Mesodermal cell (in vitro differentiated cells): ENCODE measurements at regions not wholly inside any gene's neighbourhood (a gene's known extent, or its start where the extent isn't known, plus 50 kb on each side); places are given as distances from the start of the nearest gene placed in this dataset.

Experiments used
- H3K27ac ChIP-seq: 2 replicates; pipeline ENCODE4 v1.7.0; 2013; ENCODE audit warnings: mild to moderate bottlenecking, low read depth, low read length, moderate library complexity; ENCODE audit not compliant: severe bottlenecking
- H3K36me3 ChIP-seq: 2 replicates; pipeline ENCODE4 v1.7.1; 2013; ENCODE audit warnings: mild to moderate bottlenecking, low read length, moderate library complexity; ENCODE audit not compliant: control insufficient read depth, insufficient read depth
- H3K4me1 ChIP-seq: one replicate; pipeline ENCODE4 v1.7.1; 2013; ENCODE audit warnings: mild to moderate bottlenecking, low read length; ENCODE audit not compliant: insufficient read depth, control insufficient read depth, poor library complexity, severe bottlenecking
- H3K4me3 ChIP-seq: 2 replicates; pipeline ENCODE4 v1.7.0; 2013; ENCODE audit warnings: low read length, control low read depth, mild to moderate bottlenecking; ENCODE audit not compliant: insufficient read depth, poor library complexity, severe bottlenecking; ENCODE audit errors: extremely low read depth
- H3K9me3 ChIP-seq: 2 replicates; pipeline ENCODE4 v1.7.1; 2013; ENCODE audit warnings: mild to moderate bottlenecking, low read length, moderate library complexity; ENCODE audit not compliant: control insufficient read depth
- WGBS, 2 experiments: methylation state at CpG; one replicate each; pipeline ENCODE4 v1.1.5; 2013; ENCODE audit warnings: missing lambda C conversion rate in 2 of 2; ENCODE audit not compliant: insufficient coverage in 2 of 2; 5-methylcytosine and 5-hydroxymethylcytosine counted together

DNA sequence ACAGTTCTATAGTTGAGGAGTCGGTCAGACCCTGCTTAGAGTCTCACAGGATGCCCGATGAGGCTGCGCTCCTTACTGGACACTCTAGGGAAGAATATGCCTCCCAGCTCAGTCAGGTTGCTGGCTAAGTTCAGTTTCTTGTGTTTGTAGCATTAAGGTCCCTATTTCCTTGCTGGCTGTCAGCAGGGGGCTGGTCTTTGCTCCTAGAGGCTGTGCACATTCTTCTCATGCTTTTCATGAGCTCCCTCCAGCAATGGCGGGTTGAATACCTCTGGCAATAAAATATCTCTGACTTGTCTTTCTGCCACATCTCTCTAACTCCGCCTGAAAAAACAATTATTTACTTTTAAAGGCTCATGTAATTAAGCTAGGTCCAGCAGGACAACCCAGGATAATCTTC lies 79.4 kb upstream of the DNAJC10 start:
- 33 to 37% methylated on average over 3 to 4 of the region's 5 CpGs for WGBS, 2 experiments
- H3K9me3 ChIP-seq = no peaks in the 10 kb centered on the region
- no peak overlapping the region for H3K4me3 ChIP-seq
- H3K27ac ChIP-seq = no peak overlapping the region
- no peaks in the 10 kb centered on the region for H3K36me3 ChIP-seq
- no peaks in the 10 kb centered on the region for H3K4me1 ChIP-seq

DNA sequence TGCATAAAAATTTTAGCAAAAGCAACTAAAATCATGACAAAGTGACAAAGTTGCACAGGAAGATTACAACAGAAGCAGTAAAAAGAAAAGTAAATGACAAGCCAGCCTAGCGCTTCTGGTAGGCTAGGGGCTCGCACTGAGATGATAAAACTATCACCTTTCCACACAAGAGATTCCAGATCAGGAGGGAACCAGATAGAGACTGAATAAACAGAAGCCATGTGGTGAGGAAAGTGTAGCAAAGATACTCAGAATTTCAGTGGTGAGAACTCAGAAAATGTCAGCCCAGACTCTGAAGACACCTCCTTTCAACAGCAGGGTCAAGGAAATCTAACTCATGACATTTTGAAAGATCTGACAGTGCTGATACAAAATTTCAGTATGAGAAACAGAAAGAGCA lies 77.4 kb upstream of the DNAJC10 start:
- Histone ChIP-seq H3K9me3 (no peaks in the 10 kb centered on the region), H3K36me3 (no peaks in the 10 kb centered on the region), H3K4me3 (no peak overlapping the region), H3K27ac (no peak overlapping the region), H3K4me1 (no peaks in the 10 kb centered on the region)
- 75% methylated on average over 1 of the region's 2 CpGs; no CpG with 5 or more reads in 1 of the 2 experiments for WGBS, 2 experiments

DNA sequence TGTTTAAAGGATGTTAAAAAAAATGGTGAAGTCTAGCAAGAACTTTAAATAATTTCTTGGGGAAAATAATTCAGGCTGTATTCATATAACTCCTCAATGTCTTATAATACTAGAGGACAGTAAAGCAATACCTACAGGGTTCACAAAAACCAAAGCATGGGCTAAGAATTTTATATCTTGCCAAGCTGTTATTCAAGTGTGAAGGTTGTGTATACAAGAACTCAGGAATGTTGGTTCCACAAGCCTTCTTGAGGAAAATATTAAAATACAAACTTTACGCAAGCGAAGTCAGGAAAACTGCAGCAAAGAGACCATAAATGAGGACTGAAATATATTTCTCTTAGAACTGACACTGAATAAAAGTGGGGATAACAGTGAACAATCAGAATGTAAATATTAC lies 76.1 kb upstream of the DNAJC10 start:
- H3K36me3 ChIP-seq = no peaks in the 10 kb centered on the region
- no peaks in the 10 kb centered on the region for H3K4me1 ChIP-seq
- WGBS, 2 experiments = no CpG with 5 or more reads among the region's 2 CpGs
- no peaks in the 10 kb centered on the region for H3K9me3 ChIP-seq
- H3K27ac ChIP-seq = no peak overlapping the region
- no peak overlapping the region for H3K4me3 ChIP-seq

DNA sequence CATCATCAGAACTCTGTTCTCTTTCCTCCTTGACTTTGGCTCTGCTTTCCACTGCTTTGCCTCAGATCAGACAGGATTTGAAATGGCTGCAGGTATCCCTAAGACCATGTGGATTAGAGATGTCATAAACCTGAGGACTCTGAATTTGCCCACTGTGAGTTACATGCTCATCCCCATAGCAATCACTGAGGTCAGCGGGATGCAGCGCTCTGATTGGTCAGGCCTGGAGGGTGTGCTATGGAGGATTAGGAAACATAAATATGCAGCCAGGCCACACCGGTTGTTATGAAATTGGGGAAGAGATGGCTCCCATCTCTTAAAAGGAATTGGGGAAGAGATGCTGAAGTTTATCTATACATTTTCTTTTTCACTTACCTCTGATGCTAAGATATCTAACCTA lies 73.7 kb upstream of the DNAJC10 start:
- Histone ChIP-seq H3K4me1 (no peaks in the 10 kb centered on the region), H3K9me3 (no peaks in the 10 kb centered on the region), H3K4me3 (no peak overlapping the region), H3K27ac (no peak overlapping the region), H3K36me3 (no peaks in the 10 kb centered on the region)
- WGBS, 2 experiments = 33 to 86% methylated on average over 1 to 2 of the region's 3 CpGs

DNA sequence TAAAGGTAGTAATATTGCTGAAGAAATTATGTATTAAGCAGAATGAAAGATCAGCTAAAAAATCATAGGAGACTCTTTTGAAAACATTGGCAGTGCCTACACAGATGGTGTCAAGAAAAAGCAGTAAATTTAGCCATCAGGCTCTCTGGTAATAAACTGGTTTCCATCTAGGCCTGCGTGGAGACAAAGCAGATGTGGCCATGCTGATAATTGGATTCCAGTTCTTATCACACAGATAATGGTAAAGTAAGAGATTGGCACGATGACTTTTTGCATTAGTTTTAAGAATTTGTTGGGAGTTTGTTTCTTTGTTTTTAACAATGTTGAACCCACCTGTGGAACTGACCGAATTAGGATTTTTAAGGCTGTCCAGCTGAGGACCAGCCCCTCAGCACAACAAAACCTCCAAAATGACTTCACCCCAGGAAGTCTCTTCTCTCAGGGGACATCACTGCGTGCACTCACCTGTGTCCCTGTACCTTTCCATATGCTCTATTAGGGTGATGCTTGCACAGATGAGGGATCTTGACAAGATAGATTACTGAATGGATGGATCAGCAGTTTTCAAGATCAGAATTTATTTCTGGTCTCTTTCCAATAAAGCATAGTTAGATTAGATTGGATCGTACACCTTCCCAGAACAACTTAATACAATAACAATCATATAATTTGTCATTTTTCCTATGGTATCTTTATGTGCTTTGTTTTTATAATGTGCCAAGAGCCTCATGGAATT lies 69.1 kb upstream of the DNAJC10 start:
- H3K9me3 ChIP-seq = no peaks in the 10 kb centered on the region
- WGBS, 2 experiments = 88 to 100% methylated on average over 1 to 3 of the region's 5 CpGs
- H3K4me3 ChIP-seq = no peak overlapping the region
- no peak overlapping the region for H3K27ac ChIP-seq
- no peaks in the 10 kb centered on the region for H3K4me1 ChIP-seq
- no peaks in the 10 kb centered on the region for H3K36me3 ChIP-seq

DNA sequence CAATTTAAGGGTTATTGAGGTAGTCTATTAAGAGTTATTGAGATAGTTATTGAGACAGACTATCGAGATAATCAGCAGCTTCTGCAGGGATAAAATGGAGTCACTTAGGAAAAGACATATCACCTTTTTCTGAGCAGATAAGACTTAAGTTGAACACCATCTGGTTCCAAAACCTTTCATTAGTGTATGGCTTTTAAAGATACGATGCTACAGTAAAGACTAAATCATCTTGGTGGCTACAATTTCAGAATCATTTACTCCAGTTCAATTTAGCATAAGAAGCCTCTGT lies 68.6 kb upstream of the DNAJC10 start:
- WGBS, 2 experiments = no CpG with 5 or more reads among the region's 2 CpGs
- Histone ChIP-seq H3K4me3 (no peak overlapping the region), H3K27ac (no peak overlapping the region), H3K4me1 (no peaks in the 10 kb centered on the region), H3K36me3 (no peaks in the 10 kb centered on the region), H3K9me3 (no peaks in the 10 kb centered on the region)

DNA sequence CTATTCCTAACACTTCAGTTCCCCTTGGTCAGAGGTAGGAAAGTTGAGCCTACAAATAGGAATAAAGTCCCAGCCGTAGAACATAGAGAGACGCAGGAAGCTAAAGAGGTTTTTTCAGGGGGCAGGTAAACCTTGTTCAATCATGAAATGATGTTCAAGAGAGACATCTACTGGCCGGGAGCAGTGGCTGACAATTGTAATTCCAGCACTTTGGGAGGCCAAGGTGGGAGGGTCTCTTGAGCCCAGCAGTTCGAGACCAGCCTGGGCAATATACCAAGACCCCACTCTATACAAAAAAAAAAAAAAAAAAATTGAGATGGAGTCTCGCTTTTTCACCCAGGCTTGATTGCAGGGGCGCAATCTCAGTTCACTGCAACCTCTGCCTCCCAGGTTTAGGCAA lies 66.7 kb upstream of the DNAJC10 start:
- Histone ChIP-seq H3K27ac (no peak overlapping the region), H3K4me3 (no peak overlapping the region), H3K9me3 (no peaks in the 10 kb centered on the region), H3K4me1 (no peaks in the 10 kb centered on the region), H3K36me3 (no peaks in the 10 kb centered on the region)
- WGBS, 2 experiments = 52 to 53% methylated on average over 3 to 5 of the region's 6 CpGs

DNA sequence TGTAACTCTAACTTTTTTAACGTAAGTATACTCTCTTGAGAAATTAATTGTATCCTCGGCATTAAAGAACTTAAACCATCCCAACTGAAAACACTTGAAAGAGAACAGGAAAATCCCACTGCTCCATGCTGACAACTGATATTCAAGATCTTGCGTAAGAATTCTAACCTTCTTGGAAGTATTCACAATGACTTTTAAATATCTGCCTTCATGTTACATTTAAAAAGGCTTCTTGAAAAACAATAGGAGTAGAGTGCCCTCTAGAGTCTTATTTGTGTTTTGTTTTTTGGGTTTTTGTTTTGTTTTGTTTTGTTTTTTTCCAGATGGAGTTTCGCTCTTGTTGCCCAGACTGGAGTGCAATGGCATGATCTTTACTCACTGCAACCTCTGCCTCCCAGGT lies 65.4 kb upstream of the DNAJC10 start:
- no peak overlapping the region for H3K4me3 ChIP-seq
- H3K27ac ChIP-seq = no peak overlapping the region
- no peaks in the 10 kb centered on the region for H3K9me3 ChIP-seq
- no CpG with 5 or more reads among the region's 4 CpGs for WGBS, 2 experiments
- no peaks in the 10 kb centered on the region for H3K4me1 ChIP-seq
- H3K36me3 ChIP-seq = no peaks in the 10 kb centered on the region

DNA sequence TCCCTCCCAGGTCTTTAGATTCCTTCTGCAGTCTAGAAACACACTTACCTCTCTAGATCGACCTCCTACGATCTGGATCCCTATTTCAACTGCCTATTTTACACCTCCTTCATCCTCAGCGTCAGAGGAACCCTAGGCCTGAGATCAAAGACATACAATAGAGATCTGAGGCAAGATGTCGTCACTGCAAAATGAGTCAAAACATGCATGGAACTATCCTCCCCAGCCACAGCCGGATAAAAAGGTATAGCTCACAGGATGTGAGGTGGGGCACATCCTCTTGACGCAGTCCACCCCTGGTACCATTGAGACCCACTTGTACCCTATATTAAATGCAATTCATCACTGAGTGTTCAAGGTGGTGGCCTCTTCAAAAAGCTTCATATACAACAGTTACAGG lies 63.7 kb upstream of the DNAJC10 start:
- Histone ChIP-seq H3K27ac (no peak overlapping the region), H3K4me3 (no peak overlapping the region), H3K4me1 (no peaks in the 10 kb centered on the region), H3K9me3 (no peaks in the 10 kb centered on the region), H3K36me3 (no peaks in the 10 kb centered on the region)
- 90 to 96% methylated on average over 6 of the region's 6 CpGs for WGBS, 2 experiments

DNA sequence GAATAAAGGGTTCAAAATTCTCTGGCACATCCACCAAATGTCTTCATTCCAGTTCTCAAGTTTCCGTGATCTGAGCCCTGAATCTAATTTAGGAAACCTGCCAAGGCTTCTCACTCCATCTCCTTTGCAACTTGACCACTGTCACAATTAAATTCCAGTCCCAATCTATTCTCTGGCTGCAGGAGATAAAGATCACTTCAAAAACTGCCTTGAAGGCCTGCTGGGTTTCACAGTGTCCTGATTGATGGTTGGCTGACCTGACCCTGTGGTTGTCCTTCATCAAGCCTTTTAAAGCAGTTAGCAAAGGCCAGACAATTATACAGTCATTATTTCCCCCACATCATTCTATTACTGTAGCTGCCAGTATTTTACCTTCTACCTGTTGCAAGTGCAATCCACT lies 60.3 kb upstream of the DNAJC10 start:
- Histone ChIP-seq H3K9me3 (no peaks in the 10 kb centered on the region), H3K4me3 (no peak overlapping the region), H3K4me1 (no peaks in the 10 kb centered on the region), H3K27ac (no peak overlapping the region), H3K36me3 (no peaks in the 10 kb centered on the region)
- 54 to 91% methylated on average over 1 of the region's 1 CpG for WGBS, 2 experiments

DNA sequence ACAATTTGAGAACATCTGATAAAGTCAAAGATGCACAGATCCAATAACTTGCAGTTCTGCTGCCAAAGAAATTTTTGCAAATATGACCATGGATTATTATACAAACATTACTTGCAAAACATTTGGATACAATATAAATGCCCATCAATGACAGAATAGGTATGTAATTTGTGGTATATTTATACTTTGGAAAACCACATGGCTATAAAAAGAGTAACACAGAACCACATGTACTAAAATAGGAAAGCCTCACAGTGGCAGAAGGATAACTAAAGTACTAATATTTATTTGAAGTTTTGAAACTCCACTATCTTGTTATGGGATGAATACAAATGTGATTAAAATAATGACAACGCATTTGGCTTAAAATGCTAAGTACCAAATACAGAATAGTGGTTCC lies 51.8 kb upstream of the DNAJC10 start:
- H3K4me3 ChIP-seq = no peak overlapping the region
- no CpG with 5 or more reads among the region's 1 CpG for WGBS, 2 experiments
- no peaks in the 10 kb centered on the region for H3K9me3 ChIP-seq
- no peak overlapping the region for H3K27ac ChIP-seq
- H3K36me3 ChIP-seq = no peaks in the 10 kb centered on the region
- no peaks in the 10 kb centered on the region for H3K4me1 ChIP-seq
